DOHH2 (cell line): ENCODE measurements at regions not wholly inside any gene's neighbourhood (a gene's known extent, or its start where the extent isn't known, plus 50 kb on each side); places are given as distances from the start of the nearest gene placed in this dataset.

Source experiments
- CTCF ChIP-seq: fragments of 200-600 bp; sonication (generic); IDR thresholded peaks from one replicate; pipeline ENCODE4 v1.5.1; 2014; ENCODE audit warnings: antibody characterized with exemption, mild to moderate bottlenecking, low read depth, low read length; ENCODE audit not compliant: poor library complexity, severe bottlenecking
- EZH2phosphoT487 ChIP-seq: fragments of 200-600 bp; sonication (generic); IDR thresholded peaks from 2 replicates; pipeline ENCODE4 v1.6.1; 2017; ENCODE audit warnings: borderline replicate concordance, mild to moderate bottlenecking, antibody characterized with exemption, low read length, moderate library complexity, mixed read lengths

- TF ChIP-seq CTCF, result no peak
- no peak for TF ChIP-seq EZH2phosphoT487
Observed at GRCh38 chr21:23695443-23695842, 1911.8 kb downstream of the MRPL39 start.
